BJ (cell line): ENCODE measurements at regions not wholly inside any gene's neighbourhood (a gene's known extent, or its start where the extent isn't known, plus 50 kb on each side); places are given as distances from the start of the nearest gene placed in this dataset.
"Not testable (repeated sequence)": the region's sequence is repeated elsewhere in the genome, so short reads cannot be mapped to it uniquely, and the experiment has no call there.

Experiments used
- CTCF ChIA-PET: fragments of 350-600 bp; formaldehyde crosslinking; extraction: SDS; loops from one replicate; lab custom pipeline; 2021; ENCODE audit warnings: antibody characterized with exemption, inconsistent platforms; lab: Yijun Ruan, JAX
- POLR2A ChIA-PET: fragments of 300-600 bp; sonication (Branson Sonifier 250); formaldehyde crosslinking; extraction: SDS; loops from one replicate; lab custom pipeline; 2021; ENCODE audit warnings: antibody characterized with exemption; lab: Charles Lee
- DNase-seq: peaks from one replicate; pipeline ENCODE4 v3.0.0-alpha.2; 2011; ENCODE audit warnings: low read depth
- H3K27me3 ChIP-seq: 2 replicates; pipeline ENCODE4 v1.6.0; 2011; ENCODE audit warnings: low read length; ENCODE audit not compliant: control insufficient read depth, insufficient read depth
- H3K36me3 ChIP-seq: 2 replicates; pipeline ENCODE4 v1.5.1; 2011; ENCODE audit warnings: low read length; ENCODE audit not compliant: control insufficient read depth, insufficient read depth
- H3K4me3 ChIP-seq: 2 replicates; pipeline ENCODE4 v1.5.1; 2011; ENCODE audit warnings: low read depth, mild to moderate bottlenecking, control low read depth, low read length
- TF ChIP-seq, protein P1 (sequence below): IDR thresholded peaks from 2 replicates; pipeline ENCODE4 v1.5.1; 2011; ENCODE audit warnings: low read depth, mild to moderate bottlenecking, control low read depth, inconsistent platforms, low read length, moderate library complexity; ENCODE audit not compliant: insufficient read depth

DNA sequence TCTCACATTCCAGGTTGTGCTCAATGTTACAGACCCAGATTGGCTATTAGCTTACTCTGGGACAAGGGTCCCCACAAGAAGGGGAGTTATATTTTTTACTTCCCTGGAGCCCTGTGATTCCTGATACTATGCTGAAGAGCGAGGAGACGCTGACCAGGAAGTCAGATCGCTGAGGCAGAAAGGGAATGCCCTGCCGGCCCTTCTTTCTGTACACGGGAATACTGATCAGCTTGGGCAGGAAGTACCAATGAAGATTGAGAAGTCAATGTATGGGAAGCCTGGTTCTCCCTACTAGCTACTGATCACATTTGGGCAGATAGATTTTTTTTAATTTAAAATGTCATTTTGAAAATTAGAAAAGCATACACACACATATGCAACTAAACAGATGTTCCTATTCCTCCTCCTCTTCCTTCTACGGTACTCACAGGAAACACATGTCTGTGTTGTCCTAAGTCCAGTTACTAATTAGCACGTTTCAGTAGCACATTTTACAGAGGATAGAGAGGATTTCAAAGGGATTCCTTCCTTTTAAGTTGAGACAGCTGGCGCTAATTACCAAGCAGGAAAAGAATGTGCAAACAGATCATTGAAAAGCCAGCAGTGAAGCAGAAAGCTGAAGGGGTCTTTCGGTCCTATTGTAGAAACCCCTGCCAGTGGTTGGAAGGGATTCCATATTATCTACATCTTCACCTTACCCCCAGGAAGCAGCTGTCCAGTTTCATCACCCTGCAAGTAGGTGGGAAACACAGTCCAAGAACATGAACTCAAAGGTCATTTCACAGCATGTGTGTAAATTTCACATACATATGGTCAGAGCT is 292.4 kb downstream of the DUSP6 start:
- Histone ChIP-seq H3K4me3 (no peak overlapping the region), H3K27me3 (no peaks in the 10 kb centered on the region), H3K36me3 (no peaks in the 10 kb centered on the region)
- ChIA-PET POLR2A (no interaction called here), CTCF (interaction anchor here (1.0 to 2.1 kb wide), 7 partner anchors 8 to 402 kb away, joined by 3 to 6 read pairs (median 4); no protein-coding TSS in a partner anchor)
- TF ChIP-seq, protein P1, sequence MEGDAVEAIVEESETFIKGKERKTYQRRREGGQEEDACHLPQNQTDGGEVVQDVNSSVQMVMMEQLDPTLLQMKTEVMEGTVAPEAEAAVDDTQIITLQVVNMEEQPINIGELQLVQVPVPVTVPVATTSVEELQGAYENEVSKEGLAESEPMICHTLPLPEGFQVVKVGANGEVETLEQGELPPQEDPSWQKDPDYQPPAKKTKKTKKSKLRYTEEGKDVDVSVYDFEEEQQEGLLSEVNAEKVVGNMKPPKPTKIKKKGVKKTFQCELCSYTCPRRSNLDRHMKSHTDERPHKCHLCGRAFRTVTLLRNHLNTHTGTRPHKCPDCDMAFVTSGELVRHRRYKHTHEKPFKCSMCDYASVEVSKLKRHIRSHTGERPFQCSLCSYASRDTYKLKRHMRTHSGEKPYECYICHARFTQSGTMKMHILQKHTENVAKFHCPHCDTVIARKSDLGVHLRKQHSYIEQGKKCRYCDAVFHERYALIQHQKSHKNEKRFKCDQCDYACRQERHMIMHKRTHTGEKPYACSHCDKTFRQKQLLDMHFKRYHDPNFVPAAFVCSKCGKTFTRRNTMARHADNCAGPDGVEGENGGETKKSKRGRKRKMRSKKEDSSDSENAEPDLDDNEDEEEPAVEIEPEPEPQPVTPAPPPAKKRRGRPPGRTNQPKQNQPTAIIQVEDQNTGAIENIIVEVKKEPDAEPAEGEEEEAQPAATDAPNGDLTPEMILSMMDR: no peak
- DNase-seq: no peak

DNA sequence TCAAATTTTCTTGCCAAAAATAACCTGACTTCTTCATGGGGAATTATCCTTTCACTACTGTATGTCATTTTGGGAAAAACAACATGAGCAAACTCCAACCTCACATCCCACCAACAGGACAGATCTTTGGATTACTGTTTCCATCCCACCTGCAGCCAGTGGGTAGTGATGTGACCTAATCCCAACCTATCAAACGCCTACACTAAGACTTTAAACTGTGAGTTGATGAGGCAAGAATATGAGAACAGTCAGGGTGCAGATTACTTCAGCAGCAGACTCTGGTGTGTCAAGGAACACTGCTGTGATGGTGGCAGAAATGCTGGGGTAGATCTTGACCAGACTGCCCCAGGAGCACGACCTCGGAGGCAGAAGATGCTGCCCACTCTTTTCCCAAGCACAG is 293.2 kb downstream of the DUSP6 start:
- TF ChIP-seq, protein P1: no peak
- CTCF ChIA-PET: interaction anchor here (1.4 to 1.8 kb wide), 3 partner anchors 10 to 401 kb away, joined by 3 to 4 read pairs (median 3); no protein-coding TSS in a partner anchor
- POLR2A ChIA-PET: no interaction called here

DNA sequence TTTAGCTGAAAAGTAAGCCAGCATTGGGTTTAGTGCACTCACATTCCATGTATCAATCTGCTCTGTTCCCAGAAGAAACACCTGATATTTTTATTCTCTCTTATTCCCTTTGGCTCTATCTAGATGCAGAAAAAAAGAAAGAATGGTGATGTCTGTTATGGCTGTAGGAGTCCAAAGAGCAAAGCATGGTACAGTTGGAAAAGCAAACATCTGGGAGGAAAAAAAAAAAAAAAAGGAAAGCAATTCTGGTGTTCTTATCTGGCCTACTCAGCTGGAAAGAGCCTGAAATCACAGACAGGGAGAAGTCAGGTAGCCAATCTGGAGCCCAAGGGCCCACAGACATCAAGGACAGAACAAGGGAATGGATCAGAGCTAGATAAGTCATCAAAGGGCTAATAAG is 293.9 kb downstream of the DUSP6 start:
- ChIA-PET CTCF (no interaction called here), POLR2A (no interaction called here)
- H3K27me3 ChIP-seq: no peaks in the 10 kb centered on the region
- DNase-seq: no peak
- H3K4me3 ChIP-seq: no peak overlapping the region
- TF ChIP-seq, protein P1: no peak
- no peaks in the 10 kb centered on the region for H3K36me3 ChIP-seq

More for the DNA sequence above, 293.2 kb downstream of the DUSP6 start:
- DNase-seq: no peak
- no peaks in the 10 kb centered on the region for H3K36me3 ChIP-seq
- H3K4me3 ChIP-seq: no peak overlapping the region
- H3K27me3 ChIP-seq: no peaks in the 10 kb centered on the region

DNA sequence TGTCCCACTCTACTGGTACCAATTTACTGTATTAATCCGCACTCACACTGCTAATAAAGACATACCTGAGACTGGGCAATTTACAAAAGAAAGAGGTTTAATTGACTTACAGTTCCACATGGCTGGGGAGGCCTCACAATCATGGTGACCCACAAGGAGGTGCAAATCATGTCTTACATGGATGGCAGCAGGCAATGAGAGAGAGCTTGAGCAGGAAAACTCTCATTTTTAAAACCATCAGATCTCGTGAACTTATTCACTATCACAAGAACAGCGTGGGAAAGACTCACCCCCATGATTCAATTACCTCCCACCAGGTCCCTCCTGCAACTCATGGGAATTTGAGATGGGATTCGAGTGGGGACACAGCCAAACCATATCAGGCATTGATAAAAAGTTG is 298.5 kb downstream of the DUSP6 start:
- H3K27me3 ChIP-seq, H3K4me3 ChIP-seq, H3K36me3 ChIP-seq, DNase-seq, POLR2A ChIA-PET: not testable (repeated sequence)
- CTCF ChIA-PET: interaction anchor here (1.2 kb wide), 1 partner anchor 408 kb away, joined by 4 read pairs; no protein-coding TSS in a partner anchor

DNA sequence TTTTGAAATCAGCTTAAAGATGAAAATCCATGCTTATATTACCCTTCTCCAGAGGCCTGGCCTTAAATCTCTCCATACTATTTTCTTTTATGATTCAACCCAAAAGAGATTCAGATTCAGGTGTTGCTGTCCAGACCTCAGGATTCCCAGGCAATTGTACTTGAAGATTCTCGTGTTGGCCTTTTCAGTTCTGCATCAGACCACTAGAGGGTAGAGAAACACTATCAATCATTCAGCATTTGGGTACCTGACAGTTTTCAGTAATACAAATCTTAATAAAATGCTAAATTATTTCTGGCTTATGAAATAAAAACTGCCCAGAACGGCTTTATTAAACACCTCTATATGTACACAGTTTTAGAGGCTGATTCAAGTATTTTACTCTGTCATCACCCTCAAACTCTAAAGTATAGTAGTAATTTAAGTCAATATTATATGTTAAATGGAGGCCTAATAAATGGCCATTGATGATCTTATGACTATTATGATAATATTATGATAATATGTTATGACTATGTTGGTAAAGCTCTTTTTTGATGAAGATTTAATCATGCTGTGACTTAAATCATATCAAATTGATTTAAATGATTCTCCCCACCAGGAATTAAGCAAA is 301.1 kb downstream of the DUSP6 start:
- Histone ChIP-seq H3K36me3 (no peaks in the 10 kb centered on the region), H3K27me3 (no peaks in the 10 kb centered on the region), H3K4me3 (no peak overlapping the region)
- peak; percentile 23 for DNase-seq
- TF ChIP-seq, protein P1: peak; percentile 86
- ChIA-PET CTCF (interaction anchor here (0.6 to 2.4 kb wide), 19 partner anchors 9 to 470 kb away, joined by 3 to 19 read pairs (median 4); partner anchors contain the start of gene DUSP6), POLR2A (no interaction called here)
